ENCODE measurements at regions not wholly inside any gene's neighbourhood (a gene's known extent, or its start where the extent isn't known, plus 50 kb on each side); places are given as distances from the start of the nearest gene placed in this dataset.

- TF ChIP-seq CTCF (conservative IDR thresholded peaks at IDR 0.05; ENCODE audit: low read depth, low read length) = no peak
- TF ChIP-seq EZH2 (IDR thresholded peaks at IDR 0.05; ENCODE audit: borderline replicate concordance, low read depth, low read length, poor library complexity, severe bottlenecking) = no peak
Measured at GRCh38 chr7:12882710-12883109, 195.3 kb downstream of the ARL4A start.
